Pons (tissue), 1 donor: ENCODE measurements at regions not wholly inside any gene's neighbourhood (a gene's known extent, or its start where the extent isn't known, plus 50 kb on each side); places are given as distances from the start of the nearest gene placed in this dataset.
A peak's percentile ranks its signal among the peaks of the same experiment; 100 is the strongest.
"Not testable (repeated sequence)": the region's sequence is repeated elsewhere in the genome, so short reads cannot be mapped to it uniquely, and the experiment has no call there.

Experiments
- DNase-seq: peaks from one replicate; pipeline ENCODE4 v3.0.0-alpha.2; 2016; ENCODE audit warnings: low spot score

GRCh38 chr2:61774351-61774750 lies 79.5 kb downstream of the FAM161A start:
- DNase-seq, result no peak

- DNase-seq, result no peak
These were observed 81.7 kb downstream of the FAM161A start for GRCh38 chr2:61771904-61772845.

GRCh38 chr2:61770746-61771145 lies 83.1 kb downstream of the FAM161A start:
- DNase-seq, result no peak

GRCh38 chr2:61770298-61770697 lies 83.6 kb downstream of the FAM161A start:
- DNase-seq, result no peak

- DNase-seq, result no peak
These were observed 84.7 kb downstream of the FAM161A start for GRCh38 chr2:61769093-61769675.

- peak; percentile 98 for DNase-seq
These were observed 89.6 kb downstream of the FAM161A start for GRCh38 chr2:61764035-61764800.

GRCh38 chr2:61763605-61764034 lies 90.2 kb downstream of the FAM161A start:
- peak; percentile 87 for DNase-seq

- no peak for DNase-seq
These were observed 91.6 kb downstream of the FAM161A start for GRCh38 chr2:61762292-61762691.

GRCh38 chr2:61759718-61760117 lies 94.1 kb downstream of the FAM161A start:
- no peak for DNase-seq

- DNase-seq, result no peak
These were observed 94.9 kb downstream of the FAM161A start for GRCh38 chr2:61759005-61759404.

GRCh38 chr2:61758159-61758558 lies 95.7 kb downstream of the FAM161A start:
- no peak for DNase-seq

- no peak for DNase-seq
These were observed 100.3 kb downstream of the FAM161A start for GRCh38 chr2:61753512-61753911.

GRCh38 chr2:61750624-61751023 lies 103.2 kb downstream of the FAM161A start:
- no peak for DNase-seq

- DNase-seq, result no peak
These were observed 110.9 kb downstream of the FAM161A start for GRCh38 chr2:61742955-61743354.

- no peak for DNase-seq
These were observed 116.0 kb downstream of the FAM161A start for GRCh38 chr2:61737841-61738240.

GRCh38 chr2:61736953-61737352 lies 116.9 kb downstream of the FAM161A start:
- DNase-seq, result no peak

GRCh38 chr2:61733563-61733962 lies 120.3 kb downstream of the FAM161A start:
- DNase-seq, result no peak

- no peak for DNase-seq
These were observed 121.1 kb downstream of the FAM161A start for GRCh38 chr2:61732787-61733186.

GRCh38 chr2:61727746-61728145 lies 126.1 kb downstream of the FAM161A start:
- DNase-seq, result no peak

GRCh38 chr2:61726456-61727209 lies 127.2 kb downstream of the FAM161A start:
- DNase-seq, result no peak

- DNase-seq, result not testable (repeated sequence)
These were observed 130.5 kb downstream of the FAM161A start for GRCh38 chr2:61723364-61723763.

GRCh38 chr2:61722800-61723199 lies 131.1 kb downstream of the FAM161A start:
- no peak for DNase-seq
